Stimulated activated naive B cell treated with anti-CD40 and anti-IgM and Interleukin-4, amounts not matched to agents 10 μg/mL and 1 μg/mL and 100 μg/mL, for 72 hours (primary cell): ENCODE measurements at regions not wholly inside any gene's neighbourhood (a gene's known extent, or its start where the extent isn't known, plus 50 kb on each side); places are given as distances from the start of the nearest gene placed in this dataset.
A peak's percentile ranks its signal among the peaks of the same experiment; 100 is the strongest.
"Not testable (repeated sequence)": the region's sequence is repeated elsewhere in the genome, so short reads cannot be mapped to it uniquely, and the experiment has no call there.

Experiments
- ATAC-seq, 2 donors: fragments of 150-1000 bp; cut with Tn5 transposase; replicated peaks; 2 replicates each; pipeline ENCODE4 v1.10.0; 2021; ENCODE audit warnings: moderate library complexity in 1 of 2
- DNase-seq: peaks from one replicate; pipeline ENCODE4 v3.0.0; 2021
- H3K27ac Mint-ChIP-seq: one replicate; pipeline ENCODE4 v1.8.0; 2022; ENCODE audit warnings: mild to moderate bottlenecking, mixed read lengths
- H3K27me3 Mint-ChIP-seq, 2 donors: one replicate each; pipeline ENCODE4 v1.8.0; 2022; ENCODE audit warnings: mixed read lengths in 2 of 2
- H3K36me3 Mint-ChIP-seq, 2 donors: one replicate each; pipeline ENCODE4 v1.8.0; 2022; ENCODE audit warnings: mixed read lengths in 2 of 2, mild to moderate bottlenecking in 1 of 2
- H3K4me1 Mint-ChIP-seq, 2 donors: one replicate each; pipeline ENCODE4 v1.8.0; 2022; ENCODE audit warnings: mixed read lengths in 2 of 2, mild to moderate bottlenecking in 1 of 2
- H3K4me3 Mint-ChIP-seq, 2 donors: one replicate each; pipeline ENCODE4 v1.8.0; 2022; ENCODE audit warnings: mild to moderate bottlenecking in 2 of 2, mixed read lengths in 2 of 2, moderate library complexity in 1 of 2
- H3K9me3 Mint-ChIP-seq, 2 donors: one replicate each; pipeline ENCODE4 v1.8.0; 2022; ENCODE audit warnings: mixed read lengths in 2 of 2, mild to moderate bottlenecking in 1 of 2

DNA sequence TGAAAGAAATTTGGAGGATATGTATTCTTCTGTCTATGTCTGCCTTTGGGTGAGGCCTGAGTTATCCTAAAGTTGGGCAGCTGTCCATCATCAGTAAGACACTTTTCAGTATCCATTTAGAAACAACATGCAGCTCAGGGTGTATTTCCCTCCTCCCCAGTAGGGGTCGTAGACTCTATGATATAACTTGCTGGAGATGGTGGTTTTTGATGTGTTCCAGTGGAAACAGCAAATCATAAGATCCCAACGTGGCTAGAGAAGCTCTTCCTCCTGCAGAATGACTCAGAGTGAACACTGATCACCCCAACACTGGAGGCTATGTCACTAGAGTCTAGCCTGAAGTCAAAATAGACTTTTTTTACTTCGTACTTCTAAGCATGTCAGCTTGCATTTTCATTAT, 331.6 kb upstream of the STXBP6 start:
- H3K27me3 Mint-ChIP-seq, result no peaks in the 10 kb centered on the region
- DNase-seq (no peak), ATAC-seq (peak; percentile 23 to 45)
- H3K36me3 Mint-ChIP-seq, result no peaks in the 10 kb centered on the region
- H3K9me3 Mint-ChIP-seq, result peaks cover 3 to 5% of the 10 kb centered on the region in 2 donors
- no peak overlapping the region for H3K27ac Mint-ChIP-seq
- no peak overlapping the region for H3K4me3 Mint-ChIP-seq
- no peaks in the 10 kb centered on the region for H3K4me1 Mint-ChIP-seq

DNA sequence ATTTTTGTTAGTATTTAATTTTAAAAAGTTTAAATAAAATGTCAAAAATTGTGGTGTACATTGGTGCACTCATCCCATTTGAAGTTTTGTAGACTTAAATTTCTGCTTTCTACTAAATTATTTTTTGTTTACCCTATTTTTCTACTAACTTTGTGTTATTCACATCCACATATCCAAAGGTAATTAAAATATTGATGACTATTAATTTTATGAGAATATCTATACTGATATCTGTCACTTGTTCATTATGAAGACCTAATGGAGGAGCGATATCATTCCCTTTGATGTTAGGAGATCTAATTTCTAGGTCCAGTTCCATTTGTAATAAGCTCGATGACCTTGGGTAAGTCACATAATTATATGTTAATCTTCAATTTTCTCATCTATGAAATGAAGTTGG, 325.7 kb upstream of the STXBP6 start:
- Mint-ChIP-seq H3K4me3 (no peak overlapping the region), H3K36me3 (no peaks in the 10 kb centered on the region), H3K9me3 (peaks cover 5% of the 10 kb centered on the region in 2 donors), H3K27ac (no peak overlapping the region), H3K27me3 (no peaks in the 10 kb centered on the region), H3K4me1 (no peaks in the 10 kb centered on the region)
- ATAC-seq (no peak), DNase-seq (no peak)

DNA sequence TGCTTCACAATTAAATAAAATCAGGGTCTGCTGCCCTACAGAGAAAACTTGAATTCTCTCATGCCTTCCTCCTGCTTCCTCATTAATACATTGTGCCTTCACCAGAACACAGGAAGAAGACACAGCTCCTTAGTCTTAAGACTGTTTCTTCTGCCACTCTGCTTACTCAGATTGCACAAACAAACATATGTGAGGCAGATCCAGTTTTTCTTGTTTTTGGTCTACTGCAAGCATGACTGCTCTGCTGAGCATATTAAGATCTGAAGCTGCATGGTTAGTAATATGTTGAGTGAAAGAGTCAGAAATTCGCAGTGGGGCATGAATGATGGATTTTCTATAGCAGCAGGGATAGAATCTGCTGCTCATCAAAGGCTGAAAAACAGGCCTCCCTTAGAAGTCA, 321.1 kb upstream of the STXBP6 start:
- peaks cover 6 to 15% of the 10 kb centered on the region in 2 donors for H3K9me3 Mint-ChIP-seq
- no peak overlapping the region for H3K4me3 Mint-ChIP-seq
- H3K27ac Mint-ChIP-seq, result no peak overlapping the region
- no peaks in the 10 kb centered on the region for H3K36me3 Mint-ChIP-seq
- no peaks in the 10 kb centered on the region for H3K27me3 Mint-ChIP-seq
- DNase-seq (no peak), ATAC-seq (no peak)
- H3K4me1 Mint-ChIP-seq, result no peaks in the 10 kb centered on the region

- H3K9me3 Mint-ChIP-seq, result peaks cover 8 to 18% of the 10 kb centered on the region in 2 donors
- not testable (repeated sequence) for H3K27ac Mint-ChIP-seq, ATAC-seq, H3K4me1 Mint-ChIP-seq, H3K4me3 Mint-ChIP-seq, H3K27me3 Mint-ChIP-seq, DNase-seq, H3K36me3 Mint-ChIP-seq
These were observed 320.1 kb upstream of the STXBP6 start for GRCh38 chr14:25370057-25370456.

DNA sequence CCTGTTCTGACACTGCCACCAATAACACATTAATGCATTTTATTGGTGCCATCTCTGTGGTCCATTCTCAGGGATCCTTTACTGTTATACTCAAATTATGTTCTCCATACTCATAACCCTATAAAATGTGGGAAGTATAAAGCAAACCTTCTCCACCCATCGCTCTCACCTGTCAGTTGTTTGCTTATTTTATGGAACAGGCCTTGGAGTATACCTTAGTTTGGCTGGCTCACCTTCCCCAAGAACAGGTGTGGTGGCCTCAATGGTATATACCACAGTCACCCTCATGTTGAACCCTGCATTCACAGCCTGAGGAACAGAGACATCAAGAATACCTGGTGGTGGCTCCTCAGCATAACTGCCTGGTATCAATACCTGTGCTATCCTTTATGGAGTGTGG, 308.4 kb upstream of the STXBP6 start:
- H3K9me3 Mint-ChIP-seq, result peaks cover 0 to 1% of the 10 kb centered on the region in 2 donors
- DNase-seq, result no peak
- H3K27me3 Mint-ChIP-seq, result no peaks in the 10 kb centered on the region
- no peak for ATAC-seq
- H3K4me1 Mint-ChIP-seq, result no peaks in the 10 kb centered on the region
- no peaks in the 10 kb centered on the region for H3K36me3 Mint-ChIP-seq
- H3K27ac Mint-ChIP-seq, result no peak overlapping the region
- no peak overlapping the region for H3K4me3 Mint-ChIP-seq

DNA sequence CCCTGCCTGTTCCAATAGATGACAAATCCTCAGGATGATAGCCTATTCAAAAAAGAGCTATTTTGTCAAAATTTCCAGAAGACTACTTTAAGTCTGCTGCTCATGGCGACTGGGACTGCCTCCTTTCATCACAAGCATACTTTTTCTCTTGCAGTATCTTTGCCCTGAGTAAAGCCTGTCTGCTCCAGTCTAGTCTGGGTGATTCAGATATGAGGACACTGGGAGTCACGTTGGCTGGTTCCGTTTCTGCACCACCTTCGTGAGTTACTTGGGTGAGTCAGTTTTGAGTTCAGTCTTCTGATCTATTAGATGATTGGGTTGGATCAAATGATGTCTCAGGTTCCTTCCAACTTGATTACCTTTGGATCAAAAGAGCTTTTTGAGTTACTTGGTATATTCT, 301.3 kb upstream of the STXBP6 start:
- Mint-ChIP-seq H3K9me3 (peaks cover 0 to 2% of the 10 kb centered on the region in 2 donors), H3K36me3 (no peaks in the 10 kb centered on the region), H3K4me1 (no peaks in the 10 kb centered on the region), H3K27ac (no peak overlapping the region), H3K27me3 (no peaks in the 10 kb centered on the region), H3K4me3 (no peak overlapping the region)
- DNase-seq, result no peak
- ATAC-seq, result no peak

- H3K4me1 Mint-ChIP-seq, result no peaks in the 10 kb centered on the region
- H3K27me3 Mint-ChIP-seq, result no peaks in the 10 kb centered on the region
- H3K4me3 Mint-ChIP-seq, result no peak overlapping the region
- DNase-seq, result no peak
- ATAC-seq, result no peak
- H3K36me3 Mint-ChIP-seq, result no peaks in the 10 kb centered on the region
- peaks cover 0 to 3% of the 10 kb centered on the region in 2 donors for H3K9me3 Mint-ChIP-seq
- no peak overlapping the region for H3K27ac Mint-ChIP-seq
These were observed 300.9 kb upstream of the STXBP6 start for GRCh38 chr14:25350802-25351201.

DNA sequence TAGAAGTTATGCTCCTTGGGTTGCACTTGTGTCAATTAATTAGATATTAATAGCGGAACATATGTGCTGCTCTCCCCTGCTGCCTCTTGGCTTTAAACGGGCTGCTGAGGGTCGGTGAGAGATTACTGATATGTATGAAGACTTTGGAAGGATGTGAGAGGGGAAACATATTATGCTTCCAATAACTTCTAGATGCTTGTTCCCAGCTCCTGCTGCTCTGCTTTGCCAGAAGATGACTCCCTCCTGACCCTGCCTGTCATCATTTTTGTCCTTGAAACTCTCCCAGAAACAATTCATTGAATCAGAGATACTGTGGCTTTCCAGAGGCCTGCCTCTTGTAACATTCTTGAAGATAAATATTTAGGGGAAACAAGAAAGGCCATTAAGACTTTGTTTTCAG, 300.1 kb upstream of the STXBP6 start:
- H3K36me3 Mint-ChIP-seq, result no peaks in the 10 kb centered on the region
- H3K4me3 Mint-ChIP-seq, result no peak overlapping the region
- DNase-seq (no peak), ATAC-seq (no peak)
- no peaks in the 10 kb centered on the region for H3K27me3 Mint-ChIP-seq
- peaks cover 2 to 6% of the 10 kb centered on the region in 2 donors for H3K9me3 Mint-ChIP-seq
- no peaks in the 10 kb centered on the region for H3K4me1 Mint-ChIP-seq
- no peak overlapping the region for H3K27ac Mint-ChIP-seq

- Mint-ChIP-seq H3K4me1 (no peaks in the 10 kb centered on the region), H3K36me3 (no peaks in the 10 kb centered on the region), H3K4me3 (no peak overlapping the region), H3K9me3 (peaks cover 5 to 11% of the 10 kb centered on the region in 2 donors), H3K27me3 (no peaks in the 10 kb centered on the region), H3K27ac (no peak overlapping the region)
- ATAC-seq, result no peak
- no peak for DNase-seq
These were observed 299.3 kb upstream of the STXBP6 start for GRCh38 chr14:25349269-25349668.

- H3K9me3 Mint-ChIP-seq, result peaks cover 23 to 28% of the 10 kb centered on the region in 2 donors
- H3K4me3 Mint-ChIP-seq, result no peak overlapping the region
- H3K27me3 Mint-ChIP-seq, result no peaks in the 10 kb centered on the region
- DNase-seq (no peak), ATAC-seq (no peak)
- no peaks in the 10 kb centered on the region for H3K36me3 Mint-ChIP-seq
- no peak overlapping the region for H3K27ac Mint-ChIP-seq
- H3K4me1 Mint-ChIP-seq, result no peaks in the 10 kb centered on the region
These were observed 290.9 kb upstream of the STXBP6 start for GRCh38 chr14:25340882-25341281.

- Mint-ChIP-seq H3K4me3 (no peak overlapping the region), H3K27ac (no peak overlapping the region), H3K9me3 (peaks cover 4 to 9% of the 10 kb centered on the region in 2 donors), H3K27me3 (no peaks in the 10 kb centered on the region), H3K36me3 (no peaks in the 10 kb centered on the region), H3K4me1 (no peaks in the 10 kb centered on the region)
- no peak for ATAC-seq
- DNase-seq, result no peak
These were observed 272.8 kb upstream of the STXBP6 start for GRCh38 chr14:25322784-25323183.

GRCh38 chr14:25316007-25316406, 266.1 kb upstream of the STXBP6 start:
- H3K36me3 Mint-ChIP-seq, ATAC-seq, DNase-seq, H3K4me3 Mint-ChIP-seq, H3K27me3 Mint-ChIP-seq, H3K9me3 Mint-ChIP-seq, H3K27ac Mint-ChIP-seq, H3K4me1 Mint-ChIP-seq: not testable (repeated sequence)

DNA sequence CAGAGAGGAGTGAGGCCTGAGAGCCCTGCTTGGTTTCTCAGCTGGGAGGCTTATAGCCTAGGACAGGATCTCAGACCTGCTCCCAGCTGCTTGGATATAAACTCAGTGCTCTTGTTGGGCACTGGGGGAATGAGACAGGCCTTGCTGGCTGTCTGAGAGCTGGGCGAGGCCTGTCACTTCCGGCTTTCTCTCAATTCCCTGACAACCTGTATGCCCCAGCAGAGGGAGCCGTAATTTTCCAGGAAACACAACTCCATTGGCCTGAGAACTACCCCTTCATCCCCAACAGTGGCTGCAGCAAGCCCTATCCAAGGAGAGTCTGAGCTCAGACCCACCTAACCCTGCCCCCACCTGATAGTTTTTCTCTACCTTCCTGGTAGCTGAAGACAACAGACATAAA, 258.3 kb upstream of the STXBP6 start:
- H3K4me3 Mint-ChIP-seq, result no peak overlapping the region
- H3K4me1 Mint-ChIP-seq, result no peaks in the 10 kb centered on the region
- H3K27me3 Mint-ChIP-seq, result no peaks in the 10 kb centered on the region
- ATAC-seq, result no peak
- DNase-seq, result no peak
- H3K36me3 Mint-ChIP-seq, result no peaks in the 10 kb centered on the region
- peaks cover 4 to 5% of the 10 kb centered on the region in 2 donors for H3K9me3 Mint-ChIP-seq
- no peak overlapping the region for H3K27ac Mint-ChIP-seq

GRCh38 chr14:25303934-25304333, 254.0 kb upstream of the STXBP6 start:
- H3K4me3 Mint-ChIP-seq, result no peak overlapping the region
- no peaks in the 10 kb centered on the region for H3K36me3 Mint-ChIP-seq
- H3K9me3 Mint-ChIP-seq, result peaks cover 2 to 4% of the 10 kb centered on the region in 2 donors
- no peaks in the 10 kb centered on the region for H3K27me3 Mint-ChIP-seq
- no peaks in the 10 kb centered on the region for H3K4me1 Mint-ChIP-seq
- ATAC-seq (no peak), DNase-seq (no peak)
- no peak overlapping the region for H3K27ac Mint-ChIP-seq

DNA sequence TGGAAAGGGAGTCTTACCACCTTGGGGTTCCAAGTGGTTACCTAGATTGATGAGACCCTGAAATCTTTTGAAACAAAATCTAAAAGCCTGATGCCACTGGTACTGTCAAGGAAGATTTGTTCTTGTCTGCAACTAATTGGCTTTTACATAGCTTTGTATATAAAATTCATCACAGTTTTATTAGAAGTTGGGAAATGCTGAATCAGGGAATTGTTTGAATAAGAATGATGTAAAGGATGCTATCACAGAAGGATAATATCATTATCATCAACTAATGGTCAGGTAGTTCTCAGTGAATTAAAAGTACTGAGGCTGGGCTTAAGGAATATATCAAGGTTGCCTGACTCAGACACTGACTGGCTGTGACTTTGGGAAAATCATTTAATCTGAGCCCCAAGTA, 248.3 kb upstream of the STXBP6 start:
- H3K9me3 Mint-ChIP-seq, result no peaks in the 10 kb centered on the region
- H3K4me1 Mint-ChIP-seq, result no peaks in the 10 kb centered on the region
- no peak overlapping the region for H3K4me3 Mint-ChIP-seq
- no peaks in the 10 kb centered on the region for H3K36me3 Mint-ChIP-seq
- ATAC-seq (no peak), DNase-seq (no peak)
- no peak overlapping the region for H3K27ac Mint-ChIP-seq
- no peaks in the 10 kb centered on the region for H3K27me3 Mint-ChIP-seq

DNA sequence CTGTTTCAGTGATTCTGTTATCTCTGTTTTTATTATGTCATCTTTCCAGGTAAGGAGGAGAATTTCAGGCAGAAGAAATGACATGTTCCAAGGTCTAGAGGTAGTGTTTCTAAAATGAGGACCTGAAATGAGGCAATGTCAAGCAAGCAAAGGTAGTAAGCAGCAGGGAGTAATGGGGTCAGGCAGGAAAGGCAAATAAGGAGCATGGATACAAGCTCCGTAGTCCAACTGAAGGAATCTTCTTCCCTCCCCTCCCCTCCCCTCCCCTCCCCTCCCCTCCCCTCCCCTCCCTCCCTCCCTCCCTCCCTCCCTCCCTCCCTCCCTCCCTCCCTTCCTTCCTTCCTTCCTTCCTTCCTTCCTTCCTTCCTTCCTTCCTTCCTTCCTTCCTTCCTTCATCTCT, 240.2 kb upstream of the STXBP6 start:
- H3K27me3 Mint-ChIP-seq, H3K36me3 Mint-ChIP-seq, H3K4me1 Mint-ChIP-seq, H3K9me3 Mint-ChIP-seq, ATAC-seq, H3K4me3 Mint-ChIP-seq, H3K27ac Mint-ChIP-seq, DNase-seq: not testable (repeated sequence)
